T47D (cell line): ENCODE measurements at regions not wholly inside any gene's neighbourhood (a gene's known extent, or its start where the extent isn't known, plus 50 kb on each side); places are given as distances from the start of the nearest gene placed in this dataset.

Experiments used
- DNase-seq, 2 experiments: peaks; one replicate each; pipeline versions ENCODE4 v3.0.0 to v3.0.0-alpha.2; 2011 to 2012; ENCODE audit warnings: low read depth in 1 of 2, low spot score in 1 of 2
- JUND ChIP-seq: IDR thresholded peaks from 2 replicates; pipeline ENCODE4 v1.6.1; 2012; ENCODE audit warnings: low read depth
- in situ Hi-C: cut with HindIII; loops from 2 replicates; pipeline ENCODE4 v1.10.0; 2016; ENCODE audit warnings: low sequenced_read_pairs, low pct_unique_long_range_greater_than_20kb

DNA sequence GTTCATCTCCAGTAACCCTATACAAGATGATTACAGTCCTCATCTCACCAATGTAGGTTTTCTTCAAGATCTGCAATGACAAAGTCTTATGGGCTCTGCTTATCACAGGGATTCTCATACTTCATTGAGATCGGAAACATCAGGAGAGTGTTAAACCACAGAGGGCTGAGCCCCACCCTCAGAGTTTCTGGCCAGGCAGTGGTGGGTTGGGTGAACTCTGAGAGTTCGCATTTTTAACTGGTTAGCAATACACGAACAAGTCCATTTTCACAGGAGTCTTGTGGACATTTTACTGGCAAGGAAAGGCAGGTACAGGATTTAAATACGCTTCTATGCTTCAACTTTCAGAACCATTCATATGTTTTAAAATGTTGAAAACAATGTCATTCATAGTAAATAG is 366.7 kb upstream of the ROBO2 start:
- TF ChIP-seq JUND = no peak
- DNase-seq = no peak
- in situ Hi-C loops = no loop called here

DNA sequence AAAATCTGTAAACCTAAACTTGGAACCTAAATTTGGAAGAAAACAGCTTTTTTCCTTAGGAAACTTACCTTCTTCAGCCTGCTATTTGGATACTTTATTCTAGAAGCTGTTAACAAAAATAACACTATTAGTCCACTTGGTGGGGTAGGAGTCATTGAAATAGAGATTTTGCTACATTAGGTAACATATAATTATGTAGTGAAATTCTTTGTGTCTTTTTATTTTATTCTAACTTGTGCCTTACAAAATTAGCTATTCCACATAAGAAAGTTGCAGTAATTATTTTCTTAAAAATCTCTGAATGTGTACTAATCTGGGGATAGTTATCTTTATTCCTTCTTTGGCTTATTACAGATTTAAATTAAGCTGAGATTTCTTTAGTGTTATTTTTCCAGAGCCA is 360.4 kb upstream of the ROBO2 start:
- in situ Hi-C loops = no loop called here
- peak in 1 of 2 experiments; percentile 29 for DNase-seq
- TF ChIP-seq JUND = no peak

DNA sequence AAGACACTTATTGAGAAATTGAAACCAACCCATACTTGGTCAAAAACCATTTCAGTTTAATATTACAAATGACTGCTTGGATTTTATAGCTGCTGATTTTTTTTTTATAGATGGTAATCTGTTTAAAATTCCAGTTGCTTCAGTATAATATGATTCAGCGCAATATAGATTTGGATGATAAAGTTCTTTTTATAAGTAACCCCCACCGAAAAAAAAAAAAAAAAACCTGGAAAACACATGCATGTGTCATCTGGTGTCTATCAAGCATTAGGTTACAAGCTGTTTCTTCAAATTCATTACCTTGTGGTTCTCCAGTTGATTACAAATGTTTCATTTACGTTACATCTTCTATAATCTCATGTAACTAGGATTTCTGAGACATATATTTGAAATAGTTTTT is 356.6 kb upstream of the ROBO2 start:
- no peak for DNase-seq
- no peak for TF ChIP-seq JUND
- in situ Hi-C loops = no loop called here

DNA sequence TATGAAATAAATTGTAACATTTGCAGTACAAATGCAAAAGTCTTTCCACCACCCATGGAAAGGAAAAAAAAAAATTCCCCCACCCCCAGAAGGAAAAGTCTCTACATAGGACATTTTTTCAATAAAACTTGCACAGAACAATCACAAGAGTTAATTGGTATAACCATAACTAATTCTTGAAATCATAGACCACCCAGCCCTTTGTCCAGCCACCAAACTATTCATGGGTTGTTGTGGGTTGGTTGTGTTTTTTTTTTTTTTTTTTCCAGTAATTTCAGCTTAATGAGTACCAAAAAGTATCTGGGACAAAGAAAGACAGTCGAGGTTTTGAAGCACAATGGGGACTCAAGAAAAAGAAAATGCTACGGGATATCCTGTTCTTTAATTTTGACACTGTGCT is 355.0 kb upstream of the ROBO2 start:
- in situ Hi-C loops = no loop called here
- no peak for TF ChIP-seq JUND
- no peak for DNase-seq

DNA sequence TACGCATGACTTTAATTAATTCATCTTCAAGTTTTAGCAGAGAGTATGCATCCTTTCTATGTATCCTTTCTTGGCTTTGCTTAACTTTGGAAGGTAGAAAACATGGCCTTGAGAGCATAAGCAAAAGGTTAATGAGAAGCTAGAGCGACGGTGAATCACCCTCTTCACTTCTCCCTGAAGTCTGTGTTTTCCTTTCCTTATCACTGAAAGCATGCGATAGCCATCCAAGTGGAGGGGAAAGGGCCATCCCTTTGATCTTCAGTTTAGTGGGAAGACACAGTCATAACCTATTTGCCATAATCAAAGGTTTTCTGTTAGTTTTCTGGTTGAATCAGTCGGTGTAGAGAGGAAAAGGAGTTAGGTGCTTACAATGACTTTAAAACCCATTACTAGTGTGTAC is 354.0 kb upstream of the ROBO2 start:
- no peak for TF ChIP-seq JUND

DNA sequence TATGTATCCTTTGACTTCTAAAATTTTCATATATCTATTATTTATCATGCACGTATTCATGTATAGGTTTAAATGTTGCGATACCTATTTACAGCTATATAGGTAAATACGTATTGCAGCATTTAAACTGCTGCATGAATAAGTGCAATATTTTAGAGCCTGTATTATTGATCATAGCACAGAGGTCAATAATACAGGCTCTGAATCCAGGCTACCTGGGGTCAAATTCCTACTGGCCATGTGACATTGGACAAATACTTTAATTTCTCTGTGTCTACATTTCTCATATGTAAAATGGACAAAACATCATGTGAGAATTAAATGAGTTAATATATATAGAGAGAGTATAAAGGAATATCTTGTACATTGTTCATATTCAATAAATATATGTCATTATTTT is 352.9 kb upstream of the ROBO2 start:
- in situ Hi-C loops = no loop called here
- no peak for TF ChIP-seq JUND
- DNase-seq = no peak

More for the DNA sequence above, 354.0 kb upstream of the ROBO2 start:
- in situ Hi-C loops = no loop called here
- DNase-seq = no peak

DNA sequence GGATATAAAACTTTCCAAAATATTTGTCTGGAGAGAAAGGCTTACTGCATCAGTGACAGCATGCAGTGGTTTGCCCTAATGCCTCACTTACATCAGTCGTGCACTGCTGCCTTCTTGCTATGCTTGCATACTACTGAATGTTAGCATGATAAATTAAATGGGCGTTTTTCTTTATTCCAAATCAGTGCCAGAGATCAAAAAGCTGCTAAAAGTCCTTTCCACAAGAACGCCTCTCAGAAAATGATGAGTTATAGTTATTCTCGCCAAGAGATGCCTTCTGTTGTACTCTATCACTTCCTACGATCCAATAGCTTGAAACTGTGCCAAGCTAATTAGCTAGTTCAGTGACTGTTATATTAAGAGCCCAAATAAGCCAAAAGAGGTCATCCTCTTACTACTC is 345.8 kb upstream of the ROBO2 start:
- no peak for DNase-seq
- in situ Hi-C loops = no loop called here
- no peak for TF ChIP-seq JUND

DNA sequence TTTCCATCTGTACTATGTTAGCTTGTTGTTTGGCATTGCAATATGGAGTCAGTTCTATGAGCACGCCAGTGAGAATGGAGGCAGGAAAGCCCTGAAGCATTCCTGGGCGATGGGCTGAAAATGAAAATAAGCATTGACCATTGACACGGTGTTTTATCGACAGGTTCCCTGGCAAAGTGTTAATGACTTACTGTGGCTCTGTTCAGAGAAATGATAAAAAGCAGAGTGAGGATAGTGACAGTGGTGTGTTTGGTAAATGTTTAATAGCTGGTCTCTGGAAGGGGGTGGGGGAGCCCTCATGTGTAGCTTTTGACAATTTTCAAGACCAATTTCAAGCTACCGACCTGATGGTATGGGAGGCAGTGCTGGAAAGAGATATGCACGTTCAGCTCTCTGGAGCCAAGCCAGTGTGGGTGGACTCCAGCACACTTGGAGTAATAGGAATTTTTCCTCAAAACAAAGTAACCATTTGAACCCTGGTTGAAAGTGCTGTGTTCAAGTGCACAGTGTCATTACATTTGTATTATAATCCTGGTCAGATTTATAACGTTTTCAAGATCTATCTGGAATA is 341.7 kb upstream of the ROBO2 start:
- DNase-seq = no peak
- TF ChIP-seq JUND = no peak
- in situ Hi-C loops = no loop called here

DNA sequence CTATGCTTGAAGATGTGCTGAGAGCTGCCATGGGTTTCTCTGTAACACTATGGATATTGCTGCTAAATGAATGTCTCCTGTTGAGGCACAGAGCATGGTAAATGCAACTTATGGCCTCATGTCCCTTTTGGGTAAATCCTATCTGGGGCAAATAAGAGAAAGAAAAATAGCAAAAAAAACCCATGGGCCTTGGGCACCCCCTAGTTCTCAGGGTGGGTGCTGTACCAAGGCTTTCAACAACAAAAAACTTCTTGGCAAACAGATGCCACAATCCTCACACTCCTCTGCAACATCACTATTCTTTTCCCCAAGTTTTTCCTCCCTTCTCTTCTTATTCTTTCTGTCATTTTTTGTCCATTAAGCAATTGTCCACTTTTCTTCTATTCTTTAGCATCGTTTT is 340.1 kb upstream of the ROBO2 start:
- no peak for DNase-seq
- in situ Hi-C loops = no loop called here
- TF ChIP-seq JUND = no peak

DNA sequence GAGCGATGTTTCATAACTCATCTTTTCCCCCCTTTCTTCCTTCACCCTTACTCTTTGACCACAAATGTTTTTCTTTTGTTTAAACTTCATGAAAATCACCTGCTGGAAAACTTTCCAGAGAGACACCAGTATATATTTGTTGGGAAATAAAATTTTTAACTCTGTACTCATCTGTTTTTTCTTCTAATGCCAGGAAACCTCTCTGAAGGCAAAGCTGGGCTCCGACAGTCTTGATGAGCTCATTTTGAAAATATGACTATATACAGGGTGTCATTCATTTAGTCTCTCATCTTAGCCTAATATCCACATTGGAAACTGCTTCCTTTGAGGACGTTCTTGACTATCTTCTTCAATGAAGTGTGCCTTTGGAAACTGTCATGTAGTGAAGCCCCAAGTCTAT is 339.6 kb upstream of the ROBO2 start:
- in situ Hi-C loops = no loop called here
- TF ChIP-seq JUND = no peak
- DNase-seq = no peak

DNA sequence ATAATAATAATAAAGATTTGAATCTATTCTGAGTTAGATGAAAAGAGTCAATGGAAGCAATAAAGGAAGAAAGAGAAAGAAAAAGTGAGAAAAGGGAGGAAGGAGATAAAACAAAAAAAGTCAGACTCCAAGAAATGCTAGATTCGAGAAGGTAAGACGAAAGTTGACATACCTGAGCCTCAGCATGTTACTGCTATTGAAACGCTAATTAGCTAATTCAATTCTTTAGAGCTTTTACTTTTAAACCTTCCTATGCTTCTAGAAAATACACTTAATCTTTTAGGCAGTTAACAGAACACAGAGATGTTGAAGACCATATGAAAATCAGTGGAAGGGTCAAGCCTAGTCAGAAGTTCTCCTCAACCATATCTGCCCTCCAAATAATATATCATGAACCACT is 337.2 kb upstream of the ROBO2 start:
- no peak for TF ChIP-seq JUND
- in situ Hi-C loops = no loop called here
- no peak for DNase-seq

DNA sequence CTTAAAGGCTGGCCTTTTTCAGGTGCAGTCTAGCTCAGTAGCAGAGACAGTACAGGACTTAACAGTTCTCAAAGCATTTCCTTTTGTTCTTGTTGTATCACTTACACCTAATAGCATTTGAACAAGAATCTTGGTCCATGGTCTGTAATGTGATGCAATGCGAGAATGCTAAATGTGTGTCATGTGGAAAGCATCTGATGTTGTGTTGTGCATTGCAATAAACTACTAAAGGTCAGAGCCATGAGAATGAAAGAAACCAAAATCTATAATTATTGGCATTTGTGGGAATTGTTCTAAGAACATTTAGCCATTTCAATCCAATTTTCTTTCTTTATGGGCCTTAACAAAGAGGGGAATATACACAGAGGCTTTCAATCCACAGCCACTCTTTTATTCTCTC is 324.5 kb upstream of the ROBO2 start:
- in situ Hi-C loops = no loop called here
- no peak for TF ChIP-seq JUND
- DNase-seq = no peak

DNA sequence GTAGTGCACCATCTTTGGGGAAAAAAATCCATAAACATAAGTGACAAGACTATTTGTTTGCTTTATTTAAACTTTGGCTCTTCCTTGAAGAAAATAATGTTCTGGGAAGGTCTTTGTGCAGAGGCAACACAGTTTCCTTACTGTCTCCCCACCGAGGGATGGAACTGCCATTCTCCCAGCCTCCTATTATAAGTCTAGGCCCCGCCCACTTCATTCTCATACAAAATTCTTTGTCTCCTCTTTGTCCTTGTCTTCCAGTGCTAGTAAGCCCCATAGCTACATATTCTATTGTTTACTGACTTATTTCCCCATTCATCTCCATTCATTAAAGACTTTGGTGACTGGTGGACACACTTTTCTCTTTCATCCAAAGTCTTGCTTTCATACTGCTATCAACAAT is 316.5 kb upstream of the ROBO2 start:
- in situ Hi-C loops = no loop called here
- no peak for TF ChIP-seq JUND
- no peak for DNase-seq

DNA sequence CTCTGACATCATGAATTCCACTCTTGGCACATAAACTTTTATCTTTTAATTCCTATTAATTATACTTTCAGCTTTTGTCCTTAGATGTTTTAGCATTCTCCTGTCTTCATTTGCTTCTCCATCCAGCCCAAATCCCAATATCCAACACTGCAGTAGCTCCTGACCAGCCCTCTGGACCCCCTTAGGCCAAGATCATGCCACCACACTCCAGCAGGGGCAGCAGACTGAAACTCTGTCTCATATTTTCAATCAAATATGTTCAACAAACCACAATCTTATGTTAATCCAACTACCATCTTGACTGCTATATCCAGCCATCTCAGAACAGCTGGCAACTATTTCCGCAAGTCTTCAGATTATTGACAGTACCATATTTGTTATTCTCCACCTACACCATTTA is 315.8 kb upstream of the ROBO2 start:
- no peak for DNase-seq
- in situ Hi-C loops = no loop called here
- TF ChIP-seq JUND = no peak
